Thoracic aorta (tissue), 2 donors: ENCODE measurements at regions not wholly inside any gene's neighbourhood (a gene's known extent, or its start where the extent isn't known, plus 50 kb on each side); places are given as distances from the start of the nearest gene placed in this dataset.

Source experiments
- ATAC-seq: fragments of 150-250 bp; one replicate; pipeline ENCODE4 v1.8.0; 2017; ENCODE audit warnings: low read depth; ENCODE audit not compliant: insufficient number of reproducible peaks, low FRiP score
- DNase-seq: peaks from one replicate; pipeline ENCODE4 v3.0.0-alpha.2; 2020; ENCODE audit warnings: low spot score
- H3K27ac ChIP-seq, 2 donors: fragments of 200-600 bp; sonication (generic); 1 replicate in 1 of 2; 2 replicates in 1 of 2; pipeline ENCODE4 v1.5.1; 2016; ENCODE audit warnings: mild to moderate bottlenecking in 2 of 2, moderate library complexity in 2 of 2
- H3K27me3 ChIP-seq: fragments of 200-600 bp; sonication (generic); replicated peaks from 2 replicates; pipeline ENCODE4 v1.6.0; 2016; ENCODE audit warnings: mild to moderate bottlenecking; ENCODE audit not compliant: insufficient read depth
- H3K36me3 ChIP-seq: fragments of 200-600 bp; sonication (generic); one replicate; pipeline ENCODE4 v1.5.1; 2016
- H3K4me1 ChIP-seq, 2 donors: fragments of 200-600 bp; sonication (generic); 1 replicate in 1 of 2; 2 replicates in 1 of 2; pipeline versions ENCODE4 v1.5.1 to v1.6.0; 2016; ENCODE audit warnings: low read depth in 2 of 2, mild to moderate bottlenecking in 1 of 2; ENCODE audit not compliant: control insufficient read depth in 1 of 2
- H3K4me3 ChIP-seq: fragments of 200-600 bp; sonication (generic); 2 replicates; pipeline ENCODE4 v1.5.1; 2016; ENCODE audit warnings: mild to moderate bottlenecking
- H3K9me3 ChIP-seq: fragments of 200-600 bp; sonication (generic); 2 replicates; pipeline ENCODE4 v1.5.1; 2016
- TF ChIP-seq, protein P1 (sequence below): fragments of 200-600 bp; sonication (generic); IDR thresholded peaks from one replicate; pipeline ENCODE4 v1.5.1; 2019; ENCODE audit warnings: antibody characterized with exemption

DNA sequence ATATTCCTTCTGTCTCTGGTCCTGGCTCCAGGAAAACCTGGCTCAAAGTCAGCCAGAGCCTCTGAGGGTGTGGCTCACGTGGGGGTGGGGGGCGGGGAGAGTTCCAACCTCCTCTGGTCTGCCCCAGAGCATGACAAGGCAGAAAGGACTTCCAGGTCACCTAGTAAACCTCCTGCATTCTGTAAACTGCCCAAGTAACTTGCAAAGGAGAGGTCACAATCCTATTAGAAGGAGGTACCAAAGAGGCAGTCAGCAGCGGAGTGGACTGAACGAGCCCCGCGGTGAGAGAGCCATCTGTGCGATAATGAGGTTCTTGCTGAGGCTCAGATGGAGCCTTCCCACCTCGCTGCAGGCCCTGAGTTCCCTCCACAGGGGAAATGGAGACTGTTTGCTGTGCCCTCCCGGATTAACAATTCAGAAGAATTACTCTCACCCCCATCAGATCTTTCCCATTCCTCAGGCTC is 58.9 kb upstream of the GATA6 start:
- Histone ChIP-seq H3K4me1 (no peaks in the 10 kb centered on the region), H3K4me3 (no peak overlapping the region), H3K9me3 (no peaks in the 10 kb centered on the region), H3K27ac (no peak overlapping the region), H3K36me3 (no peaks in the 10 kb centered on the region), H3K27me3 (no peaks in the 10 kb centered on the region)
- no peak for ATAC-seq
- DNase-seq: no peak
- TF ChIP-seq, protein P1, sequence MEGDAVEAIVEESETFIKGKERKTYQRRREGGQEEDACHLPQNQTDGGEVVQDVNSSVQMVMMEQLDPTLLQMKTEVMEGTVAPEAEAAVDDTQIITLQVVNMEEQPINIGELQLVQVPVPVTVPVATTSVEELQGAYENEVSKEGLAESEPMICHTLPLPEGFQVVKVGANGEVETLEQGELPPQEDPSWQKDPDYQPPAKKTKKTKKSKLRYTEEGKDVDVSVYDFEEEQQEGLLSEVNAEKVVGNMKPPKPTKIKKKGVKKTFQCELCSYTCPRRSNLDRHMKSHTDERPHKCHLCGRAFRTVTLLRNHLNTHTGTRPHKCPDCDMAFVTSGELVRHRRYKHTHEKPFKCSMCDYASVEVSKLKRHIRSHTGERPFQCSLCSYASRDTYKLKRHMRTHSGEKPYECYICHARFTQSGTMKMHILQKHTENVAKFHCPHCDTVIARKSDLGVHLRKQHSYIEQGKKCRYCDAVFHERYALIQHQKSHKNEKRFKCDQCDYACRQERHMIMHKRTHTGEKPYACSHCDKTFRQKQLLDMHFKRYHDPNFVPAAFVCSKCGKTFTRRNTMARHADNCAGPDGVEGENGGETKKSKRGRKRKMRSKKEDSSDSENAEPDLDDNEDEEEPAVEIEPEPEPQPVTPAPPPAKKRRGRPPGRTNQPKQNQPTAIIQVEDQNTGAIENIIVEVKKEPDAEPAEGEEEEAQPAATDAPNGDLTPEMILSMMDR: no peak

DNA sequence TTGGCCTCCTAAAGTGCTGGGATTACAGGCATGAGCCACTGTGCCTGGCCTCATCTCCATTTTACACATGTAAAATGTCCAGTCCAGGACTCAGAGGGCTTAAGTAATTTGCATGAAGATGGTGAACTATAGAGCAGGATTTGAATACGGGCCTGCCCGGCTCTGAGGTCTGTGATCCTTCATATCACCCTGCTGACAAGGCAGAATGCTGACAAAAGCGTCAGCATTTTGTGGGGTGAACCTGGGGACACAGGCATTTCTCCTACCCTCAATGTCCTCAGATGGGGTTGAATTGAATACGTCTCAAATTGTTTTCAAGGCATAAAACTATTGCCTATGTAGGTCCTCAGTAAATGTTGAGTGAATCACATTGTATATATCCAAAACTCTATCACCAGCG is 57.2 kb upstream of the GATA6 start:
- no peak overlapping the region for H3K27ac ChIP-seq
- TF ChIP-seq, protein P1: no peak
- H3K9me3 ChIP-seq: no peaks in the 10 kb centered on the region
- H3K27me3 ChIP-seq: no peaks in the 10 kb centered on the region
- ATAC-seq (no peak), DNase-seq (no peak)
- H3K4me1 ChIP-seq: no peaks in the 10 kb centered on the region
- no peak overlapping the region for H3K4me3 ChIP-seq
- H3K36me3 ChIP-seq: no peaks in the 10 kb centered on the region

DNA sequence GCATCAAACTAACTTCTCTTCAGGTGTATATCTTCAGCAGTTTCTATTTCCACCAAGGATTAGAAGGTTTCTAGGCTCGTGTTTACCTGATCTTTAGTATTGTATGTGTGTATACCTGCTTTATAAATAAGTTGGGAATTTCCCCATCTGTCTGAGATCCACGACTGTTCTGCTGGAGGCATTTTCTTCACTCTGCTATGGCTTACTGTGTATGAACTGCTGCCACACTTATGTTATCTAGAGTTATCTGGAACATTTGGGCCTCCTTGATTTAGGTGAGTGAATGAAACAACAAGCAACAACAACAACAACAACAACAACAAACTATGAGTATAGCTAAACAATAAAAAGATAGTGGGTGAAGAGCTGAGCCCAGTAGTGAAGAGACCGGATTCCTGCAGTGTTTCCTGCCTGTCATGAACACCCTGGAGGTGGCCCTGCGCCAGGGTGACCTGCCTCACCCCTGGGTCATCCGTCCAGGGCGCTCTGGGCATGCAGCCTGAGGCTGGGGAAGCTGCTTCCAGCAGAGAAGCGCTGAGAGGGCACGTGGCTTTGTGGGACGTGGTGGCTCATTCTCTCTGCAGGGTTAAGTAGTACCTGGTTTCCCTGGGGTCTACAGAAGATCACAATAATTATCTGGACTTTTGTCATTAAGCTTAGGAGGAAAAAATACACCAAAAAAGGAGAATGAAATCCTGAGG is 56.1 kb upstream of the GATA6 start:
- TF ChIP-seq, protein P1: no peak
- Histone ChIP-seq H3K4me3 (no peak overlapping the region), H3K9me3 (no peaks in the 10 kb centered on the region), H3K27ac (no peak overlapping the region), H3K27me3 (no peaks in the 10 kb centered on the region), H3K4me1 (no peaks in the 10 kb centered on the region), H3K36me3 (no peaks in the 10 kb centered on the region)
- ATAC-seq (no peak), DNase-seq (no peak)

DNA sequence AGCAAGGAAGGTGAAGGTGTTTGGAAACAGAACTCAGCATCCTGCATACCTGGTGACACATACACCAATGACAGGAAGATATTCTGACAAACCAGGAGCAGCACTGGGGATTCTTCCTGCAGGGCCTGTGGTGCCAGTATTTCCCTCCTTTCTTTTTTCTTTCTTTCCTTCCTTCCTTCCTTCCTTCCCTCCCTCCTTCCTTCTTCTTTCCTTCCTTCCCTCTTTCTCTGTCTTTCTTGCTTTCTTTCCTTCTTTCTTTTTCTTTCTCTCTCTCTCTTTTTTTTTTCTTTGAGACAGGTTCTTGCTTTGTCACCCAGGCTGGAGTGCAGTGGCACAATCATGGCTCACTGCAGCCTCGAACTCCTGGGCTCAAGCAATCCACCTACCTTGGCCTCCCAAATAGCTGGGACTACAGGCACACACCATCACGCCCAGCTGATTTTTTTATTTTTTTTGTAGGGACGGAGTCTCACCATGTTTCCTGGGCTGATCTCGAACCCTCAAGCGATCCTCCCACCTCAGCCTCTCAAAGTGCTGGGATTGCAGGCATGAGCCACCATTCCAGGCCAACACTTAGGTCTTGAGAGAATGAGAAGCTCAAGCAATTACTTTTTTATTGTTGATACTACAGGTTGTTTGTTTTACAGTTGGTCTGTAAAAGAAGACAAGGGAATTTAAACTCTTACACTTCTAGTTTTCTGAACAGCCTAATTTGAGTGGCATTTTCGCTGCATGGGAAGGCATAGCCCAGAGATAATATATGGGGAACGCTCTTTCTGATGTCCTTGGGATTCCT is 54.7 kb upstream of the GATA6 start:
- no peaks in the 10 kb centered on the region for H3K36me3 ChIP-seq
- TF ChIP-seq, protein P1: no peak
- DNase-seq (no peak), ATAC-seq (no peak)
- no peaks in the 10 kb centered on the region for H3K9me3 ChIP-seq
- no peak overlapping the region for H3K27ac ChIP-seq
- H3K27me3 ChIP-seq: no peaks in the 10 kb centered on the region
- H3K4me1 ChIP-seq: no peaks in the 10 kb centered on the region
- no peak overlapping the region for H3K4me3 ChIP-seq

DNA sequence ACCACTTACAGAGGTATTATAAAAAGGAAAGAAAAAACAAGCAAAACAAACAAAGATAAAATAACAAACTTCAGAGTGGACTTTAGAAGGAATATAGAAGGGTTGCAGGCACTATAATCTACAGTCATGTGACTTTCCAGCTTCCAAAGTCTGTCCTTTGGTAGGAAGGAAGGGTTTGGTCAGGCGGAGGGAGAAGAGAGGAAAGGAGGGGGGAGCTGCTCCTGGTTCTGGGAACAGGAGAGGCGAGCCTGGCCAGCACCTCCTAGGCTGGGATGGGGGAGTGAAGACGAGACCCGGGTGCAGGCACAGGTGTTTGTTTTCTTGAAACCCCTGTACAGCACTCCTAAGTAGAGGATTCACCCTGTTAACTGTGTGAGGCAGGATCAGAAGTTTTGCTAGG is 53.8 kb upstream of the GATA6 start:
- H3K4me1 ChIP-seq: no peaks in the 10 kb centered on the region
- H3K27ac ChIP-seq: no peak overlapping the region
- ATAC-seq (no peak), DNase-seq (no peak)
- no peaks in the 10 kb centered on the region for H3K9me3 ChIP-seq
- no peaks in the 10 kb centered on the region for H3K36me3 ChIP-seq
- TF ChIP-seq, protein P1: no peak
- H3K4me3 ChIP-seq: no peak overlapping the region
- H3K27me3 ChIP-seq: no peaks in the 10 kb centered on the region
